GM19043 (cell line): ENCODE measurements at regions not wholly inside any gene's neighbourhood (a gene's known extent, or its start where the extent isn't known, plus 50 kb on each side); places are given as distances from the start of the nearest gene placed in this dataset.
"Not testable (repeated sequence)": the region's sequence is repeated elsewhere in the genome, so short reads cannot be mapped to it uniquely, and the experiment has no call there.

Source experiments
- ATAC-seq: cut with Tn5 transposase; IDR thresholded peaks from one replicate; pipeline ENCODE4 v1.9.1; 2021; ENCODE audit warnings: low read depth; ENCODE audit not compliant: unreplicated experiment

DNA sequence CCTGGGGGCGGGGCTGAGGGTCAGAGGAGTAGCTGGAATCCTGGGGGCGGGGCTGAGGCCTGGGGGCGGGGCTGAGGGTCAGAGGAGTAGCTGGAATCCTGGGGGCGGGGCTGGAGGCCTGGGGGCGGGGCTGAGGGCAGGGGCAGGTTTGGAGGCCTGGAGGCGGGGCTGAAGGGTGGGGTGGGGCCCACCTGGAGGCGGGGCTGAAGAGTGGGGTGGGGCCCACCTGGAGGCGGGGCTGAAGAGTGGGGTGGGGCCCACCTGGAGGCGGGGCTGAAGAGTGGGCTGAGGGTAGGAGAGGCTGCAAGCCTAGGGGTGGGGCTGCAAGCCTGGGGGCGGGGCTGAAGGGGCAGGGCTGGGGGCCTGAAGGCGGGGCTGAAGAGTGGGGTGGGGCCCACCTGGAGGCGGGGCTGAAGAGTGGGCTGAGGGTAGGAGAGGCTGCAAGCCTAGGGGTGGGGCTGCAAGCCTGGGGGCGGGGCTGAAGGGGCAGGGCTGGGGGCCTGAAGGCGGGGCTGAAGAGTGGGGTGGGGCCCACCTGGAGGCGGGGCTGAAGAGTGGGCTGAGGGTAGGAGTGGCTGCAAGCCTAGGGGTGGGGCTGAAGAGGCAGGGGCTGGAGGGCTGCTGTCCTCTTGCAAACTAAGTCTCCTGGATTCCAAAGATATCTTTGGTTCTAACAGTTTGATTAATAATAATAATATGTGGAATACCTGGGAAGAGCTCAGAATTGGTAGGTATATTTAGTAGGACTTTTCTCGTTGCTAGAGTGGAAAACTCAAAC lies 1329.7 kb downstream of the BRD1 start:
- ATAC-seq: not testable (repeated sequence)

DNA sequence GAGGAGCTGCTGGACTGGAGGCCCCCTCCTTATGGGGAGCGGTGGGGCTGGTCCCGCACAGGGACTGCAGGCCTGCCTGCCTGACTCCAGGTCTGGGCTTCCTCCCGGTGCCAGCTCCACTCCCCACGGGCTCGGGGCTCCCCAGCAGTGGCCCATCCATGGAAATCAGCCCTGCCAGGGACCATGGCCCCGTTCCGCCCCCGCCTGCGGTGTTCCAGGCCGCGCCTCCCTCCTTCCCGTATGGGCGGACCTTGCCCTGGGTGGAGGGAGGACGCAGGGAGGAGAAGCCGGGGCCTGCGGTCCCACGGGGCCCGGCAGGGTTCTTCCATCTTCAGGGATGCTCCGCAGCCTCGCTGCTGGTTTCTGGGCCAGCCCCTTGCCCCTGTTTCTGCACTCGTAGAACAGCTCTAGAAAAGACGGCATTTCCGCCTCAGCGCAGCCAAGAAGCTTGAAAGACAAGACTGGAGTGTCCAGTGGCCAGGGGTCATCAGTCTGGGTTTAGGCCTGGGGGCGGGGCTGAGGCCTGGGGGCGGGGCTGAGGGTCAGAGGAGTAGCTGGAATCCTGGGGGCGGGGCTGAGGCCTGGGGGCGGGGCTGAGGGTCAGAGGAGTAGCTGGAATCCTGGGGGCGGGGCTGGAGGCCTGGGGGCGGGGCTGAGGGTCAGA lies 1330.6 kb downstream of the BRD1 start:
- no peak for ATAC-seq

GRCh38 chr22:48496226-48496845 lies 1331.3 kb downstream of the BRD1 start:
- no peak for ATAC-seq

DNA sequence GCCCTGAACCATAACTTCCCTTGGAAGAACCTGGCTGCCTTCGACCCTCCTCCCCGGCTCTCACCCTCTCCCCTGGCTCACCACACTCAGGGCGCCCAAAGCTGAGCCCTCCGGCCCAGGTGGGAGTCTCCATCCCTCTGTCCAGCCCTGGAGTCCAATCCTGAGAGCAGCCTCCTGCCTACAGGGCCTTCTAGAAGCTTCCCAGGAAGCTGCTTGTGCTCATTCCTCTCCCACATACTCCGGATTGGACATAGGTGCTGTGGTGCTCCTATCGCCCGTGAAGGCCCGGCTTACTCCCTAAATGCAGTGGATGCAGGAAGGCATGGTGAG lies 1332.0 kb downstream of the BRD1 start:
- ATAC-seq: no peak

GRCh38 chr22:48494968-48495750 lies 1332.5 kb downstream of the BRD1 start:
- ATAC-seq: no peak

GRCh38 chr22:48494256-48494967 lies 1333.3 kb downstream of the BRD1 start:
- ATAC-seq: no peak

DNA sequence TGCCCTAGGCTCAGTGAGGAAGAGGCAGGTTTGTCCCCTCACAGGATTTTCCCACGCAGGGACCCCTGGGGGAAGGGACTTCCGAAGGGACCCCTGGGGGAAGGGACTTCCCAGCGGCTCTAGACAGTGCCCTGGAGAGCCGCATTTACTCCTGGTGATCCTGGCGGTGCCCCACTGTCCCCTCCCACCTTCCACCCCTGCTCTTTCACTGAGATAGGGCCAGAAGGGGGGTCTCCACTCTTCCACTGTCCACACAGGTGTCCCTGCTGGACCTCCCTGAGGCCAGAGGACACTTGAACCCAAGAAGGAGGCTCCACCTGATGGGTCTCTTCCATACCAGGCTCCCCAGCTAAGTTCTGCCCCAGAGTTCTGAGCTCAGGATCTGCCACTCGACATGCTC lies 1333.9 kb downstream of the BRD1 start:
- ATAC-seq: no peak

- no peak for ATAC-seq
Measured at GRCh38 chr22:48492366-48493320, 1335.0 kb downstream of the BRD1 start.

- no peak for ATAC-seq
Measured at GRCh38 chr22:48491451-48491941, 1336.2 kb downstream of the BRD1 start.

DNA sequence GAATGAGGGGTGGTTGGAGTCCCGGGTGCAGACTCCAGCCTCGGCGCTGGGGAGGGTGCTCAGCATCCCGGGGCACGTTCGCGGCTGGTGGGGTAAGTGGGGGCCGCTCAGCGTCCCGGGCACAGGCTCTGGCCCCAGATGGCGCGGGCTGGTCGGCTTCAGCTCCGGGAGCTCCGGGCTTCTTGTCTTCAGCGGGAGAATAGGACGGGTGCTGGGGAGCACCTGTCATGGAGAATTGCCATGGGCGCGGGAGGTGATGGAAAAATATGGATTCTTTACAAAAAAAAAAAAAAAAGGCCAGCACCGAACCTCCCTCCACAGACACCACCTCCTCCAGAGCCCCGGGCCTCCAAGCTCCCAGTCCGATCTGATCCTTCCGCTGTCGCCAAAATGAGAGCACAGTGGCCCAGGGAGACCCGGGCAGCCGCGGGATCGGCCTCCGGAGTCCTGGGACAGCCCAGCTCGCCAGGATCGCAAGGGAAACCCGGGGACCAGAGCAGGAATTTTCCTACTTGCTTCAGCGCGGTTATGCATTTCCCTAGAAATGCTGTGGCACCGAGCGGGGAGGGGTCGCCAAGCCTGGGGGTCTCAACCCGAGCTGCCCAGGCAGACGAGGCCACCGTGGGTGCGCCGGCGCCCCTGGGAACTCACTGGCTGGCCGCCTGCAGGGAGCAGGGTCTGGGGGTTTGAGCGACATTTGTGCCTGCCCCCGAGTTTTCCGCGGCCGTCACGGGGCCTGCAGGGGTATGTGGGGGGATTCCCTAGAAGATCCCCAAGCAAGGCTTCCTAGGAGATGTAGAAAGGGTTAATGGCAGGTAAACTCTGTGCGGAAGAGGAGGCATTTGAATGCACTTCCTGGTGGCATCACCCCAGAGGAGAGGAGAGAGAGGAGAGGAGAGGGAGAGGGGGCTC lies 1336.9 kb downstream of the BRD1 start:
- ATAC-seq: no peak

DNA sequence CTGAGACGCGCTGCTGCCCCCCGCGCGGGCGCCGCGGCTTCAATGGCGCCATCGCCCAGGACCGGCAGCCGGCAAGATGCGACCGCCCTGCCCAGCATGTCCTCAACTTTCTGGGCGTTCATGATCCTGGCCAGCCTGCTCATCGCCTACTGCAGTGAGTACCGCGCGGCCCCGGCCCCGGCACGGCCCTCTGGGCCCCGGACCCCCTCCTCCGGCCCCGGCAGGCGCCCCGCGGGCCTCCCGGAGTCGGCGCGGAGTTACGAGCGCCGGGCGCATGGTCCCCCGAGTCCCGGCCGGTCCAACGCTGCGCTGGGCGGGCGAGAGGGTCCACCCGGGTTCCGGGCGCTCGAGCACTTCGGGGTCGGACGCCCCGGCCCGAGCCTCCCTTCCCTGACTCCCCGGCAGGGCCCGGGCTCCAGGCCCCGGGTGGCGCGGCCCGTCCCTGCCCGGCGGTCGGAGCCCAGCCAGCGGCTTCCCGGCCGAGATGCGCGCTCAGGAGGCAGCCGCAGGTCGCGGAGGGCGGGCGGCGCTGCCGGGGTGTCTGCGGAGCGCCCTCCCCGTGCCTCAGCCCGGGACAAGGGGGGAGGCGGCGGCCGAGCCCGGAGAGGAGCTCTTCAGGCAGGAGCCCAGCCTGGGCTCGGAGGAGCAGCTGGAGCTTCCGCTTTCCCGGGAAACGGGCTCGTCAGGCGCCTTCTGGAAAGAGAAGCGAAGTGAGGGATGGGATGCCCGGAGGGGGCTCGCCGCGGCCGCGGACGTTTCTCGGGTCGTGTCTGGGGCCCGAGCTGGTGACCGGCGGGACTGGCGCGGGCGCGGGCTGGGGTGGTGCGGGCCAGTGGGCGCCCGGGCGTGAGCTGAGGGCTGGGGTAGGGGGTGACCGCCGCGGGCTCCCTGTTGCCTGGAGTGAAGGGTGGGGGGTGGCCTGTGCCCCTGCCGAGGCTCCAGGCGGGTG lies 1337.8 kb downstream of the BRD1 start:
- ATAC-seq: no peak

DNA sequence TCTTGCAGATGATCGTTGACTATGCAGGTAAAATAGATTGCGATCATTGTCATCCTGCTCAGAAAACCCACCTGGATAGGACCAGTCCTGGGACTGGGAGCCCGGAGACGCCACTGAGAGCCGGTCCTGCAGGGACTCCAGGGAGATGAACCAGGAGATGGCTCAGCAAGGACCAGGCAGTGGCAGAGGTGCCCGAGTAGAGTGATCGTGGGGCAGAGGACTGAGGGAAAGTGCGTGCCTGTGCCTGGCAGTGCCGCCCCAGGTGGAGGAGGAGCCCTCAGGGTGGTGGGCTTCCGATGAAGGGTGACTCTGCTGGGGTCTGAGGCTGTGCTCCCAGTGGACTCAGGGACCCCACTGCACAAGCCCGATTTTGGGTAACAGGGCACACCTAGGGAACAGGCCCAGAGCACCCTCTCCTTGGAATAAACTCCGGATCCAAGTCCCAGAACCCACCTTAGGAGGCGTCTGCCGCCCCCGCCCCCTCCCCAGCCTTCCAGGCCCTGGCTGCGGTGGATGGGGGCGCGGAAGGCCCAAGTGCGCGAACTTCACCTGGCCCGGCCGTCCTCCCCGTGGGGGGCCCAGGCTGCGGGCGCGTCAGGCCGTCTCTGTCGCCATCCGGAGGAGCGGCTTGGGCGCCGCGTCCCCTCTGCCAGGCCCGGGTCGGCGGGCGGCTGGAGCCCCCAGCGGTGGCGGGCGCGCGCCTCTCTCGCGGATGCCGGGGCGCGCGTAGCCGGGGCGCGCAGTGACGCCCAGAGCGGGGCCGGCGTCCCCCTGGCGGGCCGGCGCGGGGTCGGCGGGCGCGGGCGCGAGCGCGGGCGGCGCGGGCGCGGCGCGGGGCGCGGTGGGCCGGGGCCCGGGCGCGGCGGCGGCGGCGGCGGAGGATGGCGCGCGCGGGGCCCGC lies 1338.8 kb downstream of the BRD1 start:
- no peak for ATAC-seq

DNA sequence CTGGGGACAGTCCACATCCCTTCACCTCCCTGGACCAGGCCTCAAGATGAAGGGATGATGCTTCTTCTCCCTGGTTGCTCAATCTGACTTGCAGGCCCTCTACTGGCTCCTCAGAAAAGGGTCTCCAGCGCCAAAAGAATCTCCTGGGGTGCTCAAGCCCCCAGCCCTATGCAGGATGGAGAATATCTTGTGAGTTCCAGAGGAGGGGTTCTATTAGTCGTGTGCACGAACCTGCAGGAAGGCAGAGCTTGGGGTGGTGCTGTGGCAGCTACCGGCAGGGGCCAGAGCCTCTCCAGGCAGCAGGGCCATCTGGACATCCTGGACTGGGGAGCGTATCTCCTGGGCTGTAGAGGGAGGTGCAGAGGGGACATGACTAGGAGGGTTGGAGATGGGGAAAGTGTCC lies 1339.5 kb downstream of the BRD1 start:
- ATAC-seq: no peak

- no peak for ATAC-seq
Measured at GRCh38 chr22:48486558-48486957, 1341.1 kb downstream of the BRD1 start.

DNA sequence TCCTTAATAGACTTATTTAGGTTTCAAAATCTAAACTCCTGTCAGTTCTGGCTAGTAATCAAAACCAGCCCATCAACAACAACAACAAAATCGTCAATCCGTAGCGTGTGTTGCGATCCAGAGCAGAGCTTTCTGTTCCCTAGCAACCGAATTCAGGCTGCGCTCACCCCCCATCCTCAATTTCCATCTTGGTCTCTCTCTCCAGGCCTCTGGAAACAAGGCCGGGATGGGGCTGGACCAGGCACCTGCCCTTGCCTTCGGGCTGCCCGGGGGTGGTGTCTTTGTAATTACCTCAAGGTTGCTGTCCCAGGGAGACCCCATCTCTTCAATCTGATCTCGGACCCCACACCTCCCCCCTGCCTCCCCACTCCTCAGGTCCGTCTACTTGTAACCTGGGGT lies 1341.5 kb downstream of the BRD1 start:
- ATAC-seq: no peak
